ENCODE measurements at regions not wholly inside any gene's neighbourhood (a gene's known extent, or its start where the extent isn't known, plus 50 kb on each side); places are given as distances from the start of the nearest gene placed in this dataset.

DNA sequence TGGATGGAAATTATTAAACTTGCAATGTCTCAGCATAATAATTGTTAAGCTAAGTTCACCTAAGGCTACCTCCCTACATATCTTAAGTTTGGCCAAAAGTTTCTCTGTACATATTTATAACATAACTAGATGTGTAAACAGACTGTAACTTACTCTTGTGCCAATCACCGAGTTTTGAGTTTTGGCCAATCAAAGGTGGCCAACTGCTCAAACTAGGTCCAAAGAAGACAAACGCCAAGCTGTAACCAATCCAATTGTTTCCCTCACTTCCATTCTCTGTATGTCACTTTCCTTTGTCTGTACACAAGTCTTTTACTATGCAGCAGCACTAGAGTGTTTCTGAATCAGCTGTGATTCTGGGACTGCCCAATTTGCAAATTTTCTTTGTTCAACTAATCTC lies 197.8 kb downstream of the LYPLAL1 start:
- TF ChIP-seq POLR2A (IDR thresholded peaks at IDR 0.05), result no peak
- TF ChIP-seq, protein P1, sequence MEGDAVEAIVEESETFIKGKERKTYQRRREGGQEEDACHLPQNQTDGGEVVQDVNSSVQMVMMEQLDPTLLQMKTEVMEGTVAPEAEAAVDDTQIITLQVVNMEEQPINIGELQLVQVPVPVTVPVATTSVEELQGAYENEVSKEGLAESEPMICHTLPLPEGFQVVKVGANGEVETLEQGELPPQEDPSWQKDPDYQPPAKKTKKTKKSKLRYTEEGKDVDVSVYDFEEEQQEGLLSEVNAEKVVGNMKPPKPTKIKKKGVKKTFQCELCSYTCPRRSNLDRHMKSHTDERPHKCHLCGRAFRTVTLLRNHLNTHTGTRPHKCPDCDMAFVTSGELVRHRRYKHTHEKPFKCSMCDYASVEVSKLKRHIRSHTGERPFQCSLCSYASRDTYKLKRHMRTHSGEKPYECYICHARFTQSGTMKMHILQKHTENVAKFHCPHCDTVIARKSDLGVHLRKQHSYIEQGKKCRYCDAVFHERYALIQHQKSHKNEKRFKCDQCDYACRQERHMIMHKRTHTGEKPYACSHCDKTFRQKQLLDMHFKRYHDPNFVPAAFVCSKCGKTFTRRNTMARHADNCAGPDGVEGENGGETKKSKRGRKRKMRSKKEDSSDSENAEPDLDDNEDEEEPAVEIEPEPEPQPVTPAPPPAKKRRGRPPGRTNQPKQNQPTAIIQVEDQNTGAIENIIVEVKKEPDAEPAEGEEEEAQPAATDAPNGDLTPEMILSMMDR (IDR thresholded peaks at IDR 0.05), result no peak
